HG02610 (cell line): ENCODE measurements at regions not wholly inside any gene's neighbourhood (a gene's known extent, or its start where the extent isn't known, plus 50 kb on each side); places are given as distances from the start of the nearest gene placed in this dataset.

Source experiments
- ATAC-seq: cut with Tn5 transposase; IDR thresholded peaks from one replicate; pipeline ENCODE4 v1.9.1; 2021; ENCODE audit warnings: mild to moderate bottlenecking, moderate library complexity; ENCODE audit not compliant: unreplicated experiment

DNA sequence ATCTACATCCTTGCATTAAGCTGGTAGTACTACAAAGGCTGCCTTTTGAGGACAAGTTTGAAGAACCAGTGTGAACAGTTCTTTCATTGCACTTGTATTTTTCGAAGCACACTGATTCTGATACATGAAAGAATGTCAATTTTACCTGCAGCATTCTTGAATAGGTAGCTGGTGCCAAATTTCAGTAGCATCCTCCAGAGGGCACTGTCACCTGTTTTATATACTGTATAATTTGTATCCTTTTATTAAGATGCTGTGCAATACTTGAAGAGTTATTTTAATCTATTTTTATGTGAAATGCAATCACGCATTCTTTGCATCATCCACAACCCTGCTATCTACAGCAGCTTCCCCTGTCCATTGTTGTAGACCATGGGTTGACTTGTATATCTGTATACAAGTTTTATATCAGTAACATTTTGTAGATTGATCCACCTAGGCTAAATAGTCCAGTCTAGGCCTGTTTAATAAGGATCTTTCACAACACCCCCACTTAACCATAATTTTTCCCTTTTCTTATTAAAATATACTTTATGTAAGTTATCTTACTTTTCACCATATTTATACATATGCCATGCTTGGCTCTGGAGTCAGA is 325.7 kb downstream of the PCDH7 start:
- no peak for ATAC-seq

DNA sequence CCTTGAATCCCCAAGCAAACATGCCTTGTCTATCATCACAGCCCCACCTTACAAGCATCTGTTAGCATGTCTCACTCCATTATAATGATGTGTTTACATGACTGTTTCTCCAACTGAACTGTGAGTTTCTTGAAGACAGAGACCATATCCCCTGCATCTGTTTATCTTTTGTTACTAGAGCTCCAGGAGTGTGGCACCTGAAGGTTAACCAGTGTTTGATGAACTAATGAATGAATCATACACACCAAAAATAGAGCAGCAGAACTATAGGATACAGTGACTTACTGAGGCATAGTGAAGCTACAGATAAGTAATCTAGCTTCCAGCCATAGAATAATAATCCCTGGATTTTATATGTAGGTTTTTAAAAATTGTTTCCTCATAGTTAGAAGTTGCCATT is 331.0 kb downstream of the PCDH7 start:
- ATAC-seq: no peak

DNA sequence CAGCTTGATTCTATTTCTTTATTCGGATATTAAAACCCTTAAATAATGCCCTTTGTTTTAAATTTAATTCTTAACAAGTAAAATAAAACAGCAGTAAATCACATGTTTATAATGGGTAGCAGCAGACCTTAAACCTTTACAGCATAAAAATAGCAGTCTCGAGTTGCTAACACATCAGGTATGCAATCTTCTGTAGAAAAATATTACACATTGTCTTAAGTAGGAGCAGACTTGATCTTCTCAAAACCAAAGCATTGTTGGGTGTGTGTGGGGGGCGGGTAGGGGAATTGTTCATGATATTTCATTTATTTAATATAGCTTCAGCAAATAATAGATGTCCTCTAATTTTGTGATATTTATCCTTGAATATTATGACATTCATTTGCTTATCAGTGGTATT is 331.4 kb downstream of the PCDH7 start:
- no peak for ATAC-seq

DNA sequence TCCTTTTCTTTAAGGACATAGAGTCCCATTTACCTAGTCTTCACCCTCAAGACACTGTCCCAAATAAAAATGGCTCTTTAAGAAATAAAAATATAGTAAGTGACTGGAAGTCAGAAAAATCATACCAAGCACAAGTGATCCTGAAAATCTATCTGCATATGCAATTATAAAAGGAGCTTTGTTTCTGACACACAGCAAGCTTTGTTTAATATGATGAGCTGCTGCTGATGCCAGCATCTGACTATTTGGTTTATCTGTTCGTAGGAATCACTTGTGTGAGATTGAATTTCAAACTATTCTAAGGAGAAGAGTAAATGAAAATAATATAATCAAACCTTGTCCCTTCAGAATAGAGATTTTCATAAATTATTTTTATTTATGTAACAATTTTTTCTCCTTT is 332.4 kb downstream of the PCDH7 start:
- no peak for ATAC-seq

DNA sequence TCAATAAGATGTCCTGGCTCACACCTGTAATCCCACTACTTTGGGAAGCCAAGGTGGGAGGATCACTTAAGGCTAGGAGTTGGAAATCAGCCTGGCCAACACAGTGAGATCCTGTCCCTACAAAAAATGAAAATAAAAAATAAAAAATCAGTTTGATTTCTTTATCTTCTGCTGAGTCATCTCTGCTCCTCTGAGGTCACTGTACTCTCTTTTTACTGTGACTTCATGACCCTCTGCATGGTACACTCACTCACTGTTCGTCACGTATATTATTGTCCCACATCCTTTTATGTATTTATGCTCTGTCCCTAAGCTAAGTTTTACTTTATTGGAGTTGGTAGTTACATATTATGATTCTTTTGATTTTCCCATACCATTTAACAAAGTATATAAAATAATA is 333.3 kb downstream of the PCDH7 start:
- no peak for ATAC-seq

DNA sequence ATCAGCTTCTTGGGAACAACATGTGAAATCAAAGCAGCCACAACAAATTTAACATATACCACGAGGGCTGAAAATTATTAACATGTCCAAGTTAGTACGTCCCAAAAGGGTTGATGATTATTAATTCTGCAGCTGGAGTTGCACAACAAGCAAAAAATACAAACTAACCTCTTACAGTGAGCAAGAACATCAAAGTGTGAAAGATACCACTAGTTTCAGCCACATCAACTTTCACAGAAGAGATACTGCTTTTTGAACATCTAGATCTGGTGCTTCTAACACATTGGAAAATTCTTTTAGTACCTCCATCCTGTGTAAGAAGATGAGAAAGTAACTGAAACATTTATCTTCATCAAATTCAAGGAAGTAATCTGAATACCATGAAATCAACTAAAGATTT is 334.1 kb downstream of the PCDH7 start:
- no peak for ATAC-seq

DNA sequence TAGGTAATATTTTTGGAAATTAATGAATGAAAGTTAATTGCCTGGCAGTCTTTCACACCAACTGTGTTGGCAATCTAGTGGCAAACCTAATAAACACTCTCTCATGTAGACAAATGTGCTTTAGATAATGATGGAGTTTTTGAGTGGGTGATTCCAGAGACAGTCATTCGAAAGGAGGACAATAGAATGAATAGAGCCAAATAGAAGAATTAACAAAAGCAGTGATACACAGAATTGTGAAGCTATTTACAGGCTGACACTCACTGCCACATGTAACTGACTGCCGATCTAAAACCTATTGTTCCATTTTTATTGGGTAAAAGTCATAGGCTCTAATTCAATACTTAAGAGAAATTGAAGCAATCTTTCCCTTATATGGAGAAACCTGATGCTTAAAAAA is 338.5 kb downstream of the PCDH7 start:
- ATAC-seq: no peak

DNA sequence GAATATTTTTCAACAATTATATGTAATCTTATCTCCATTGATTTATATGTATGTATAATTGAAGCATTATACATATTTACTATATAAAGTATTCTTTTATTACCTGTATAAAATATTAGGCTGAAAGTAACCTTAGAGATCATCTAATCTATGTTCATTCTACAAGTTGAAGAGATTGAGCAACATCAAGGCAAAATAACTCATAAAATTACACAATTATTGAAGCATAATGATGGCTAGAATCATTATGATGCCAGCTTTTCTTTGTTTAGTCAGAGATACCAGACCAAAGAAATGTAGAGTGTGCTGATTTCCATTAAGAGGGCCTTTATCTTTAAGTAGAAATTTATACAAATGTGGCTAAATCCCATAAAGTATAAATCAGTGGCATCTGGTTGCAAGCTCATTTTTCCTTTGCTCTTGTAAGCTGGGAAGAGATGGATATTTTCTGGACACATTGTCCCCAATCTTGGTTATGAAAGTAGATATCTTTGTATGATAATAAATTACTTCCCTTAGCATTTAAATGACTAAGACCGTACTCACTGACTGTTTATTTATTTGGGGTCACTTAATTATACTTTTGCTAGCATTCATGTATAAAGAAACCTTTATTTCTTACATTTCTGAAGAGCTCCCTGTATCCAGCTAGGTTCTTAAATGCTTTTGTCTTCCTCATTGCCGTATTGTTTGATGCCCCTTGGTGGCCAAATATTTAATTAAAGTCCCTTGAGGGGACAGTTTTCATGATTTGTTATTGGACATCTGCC is 339.8 kb downstream of the PCDH7 start:
- no peak for ATAC-seq

DNA sequence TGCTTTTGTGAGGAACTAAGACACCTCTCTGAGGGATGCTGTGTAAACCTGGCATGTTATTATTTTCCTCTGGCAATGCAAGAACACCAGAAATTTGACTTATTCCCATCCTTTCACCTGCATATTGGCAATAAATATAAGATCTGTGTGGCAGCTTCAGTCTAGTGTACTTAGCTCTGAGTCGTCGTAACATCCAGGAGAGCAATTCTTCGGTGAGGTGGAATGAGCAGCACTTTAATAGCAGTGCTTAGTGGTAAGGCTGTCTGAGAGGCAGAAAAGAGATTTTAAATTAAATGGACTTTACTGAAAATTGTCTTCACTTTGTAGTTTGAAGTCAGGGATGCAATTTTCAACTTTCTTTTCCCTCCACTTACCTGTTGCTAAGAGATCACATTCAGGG is 344.9 kb downstream of the PCDH7 start:
- ATAC-seq: no peak

DNA sequence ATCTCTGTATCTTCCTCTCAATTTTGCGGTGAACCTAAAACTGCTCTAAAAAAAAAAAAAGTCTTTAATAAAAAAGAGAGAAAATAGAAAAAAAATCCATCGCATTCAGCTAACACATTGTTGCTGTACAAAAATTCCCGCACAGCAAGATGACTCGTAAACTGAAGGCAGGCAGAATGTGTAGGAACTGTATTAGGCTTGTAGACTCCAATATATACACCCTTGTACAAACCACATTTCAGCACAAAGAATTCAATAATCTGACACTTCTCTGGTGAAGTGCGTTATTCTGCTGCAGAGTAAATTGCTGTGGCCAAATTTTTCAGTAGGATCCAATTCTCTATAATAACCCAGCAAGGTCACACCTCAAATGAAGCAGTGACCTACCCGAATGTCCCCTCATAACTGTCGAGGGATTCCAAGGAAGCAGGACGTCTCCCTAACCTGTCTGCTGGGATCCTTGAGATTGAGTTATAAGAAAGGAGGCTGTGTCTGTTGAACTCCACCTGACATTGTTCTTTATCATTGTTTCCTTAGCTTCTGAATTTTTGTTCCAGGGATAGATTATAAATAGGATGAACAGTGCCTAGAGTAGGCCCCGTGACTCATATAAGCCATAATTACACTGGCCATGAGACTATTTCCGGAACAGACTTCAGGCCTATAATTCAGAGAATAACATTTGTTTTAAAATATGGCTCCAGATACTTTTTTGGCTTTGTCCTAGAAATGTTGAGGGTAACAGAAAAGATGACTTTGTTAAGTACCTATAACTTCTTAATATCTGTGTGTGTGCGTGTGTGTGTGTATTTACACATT is 348.3 kb downstream of the PCDH7 start:
- no peak for ATAC-seq

DNA sequence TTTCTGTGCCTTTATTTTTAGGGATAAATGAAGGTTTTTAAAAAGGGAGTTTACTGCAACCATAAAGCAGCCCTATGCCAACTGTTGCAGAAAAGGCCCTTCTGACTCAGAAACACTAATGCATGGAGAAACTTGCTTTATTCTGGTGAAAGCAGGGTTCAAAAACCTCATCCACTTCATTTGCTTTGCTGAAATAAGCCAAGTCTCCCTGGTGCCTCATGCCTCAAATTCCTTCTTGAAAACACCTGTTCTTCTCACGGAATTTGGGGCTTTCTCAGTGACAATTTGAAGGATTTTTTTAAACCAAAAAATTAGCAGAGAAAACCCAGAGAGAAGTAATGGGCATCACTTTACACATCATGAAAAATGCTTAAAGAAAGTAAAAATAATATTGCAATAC is 349.0 kb downstream of the PCDH7 start:
- no peak for ATAC-seq

DNA sequence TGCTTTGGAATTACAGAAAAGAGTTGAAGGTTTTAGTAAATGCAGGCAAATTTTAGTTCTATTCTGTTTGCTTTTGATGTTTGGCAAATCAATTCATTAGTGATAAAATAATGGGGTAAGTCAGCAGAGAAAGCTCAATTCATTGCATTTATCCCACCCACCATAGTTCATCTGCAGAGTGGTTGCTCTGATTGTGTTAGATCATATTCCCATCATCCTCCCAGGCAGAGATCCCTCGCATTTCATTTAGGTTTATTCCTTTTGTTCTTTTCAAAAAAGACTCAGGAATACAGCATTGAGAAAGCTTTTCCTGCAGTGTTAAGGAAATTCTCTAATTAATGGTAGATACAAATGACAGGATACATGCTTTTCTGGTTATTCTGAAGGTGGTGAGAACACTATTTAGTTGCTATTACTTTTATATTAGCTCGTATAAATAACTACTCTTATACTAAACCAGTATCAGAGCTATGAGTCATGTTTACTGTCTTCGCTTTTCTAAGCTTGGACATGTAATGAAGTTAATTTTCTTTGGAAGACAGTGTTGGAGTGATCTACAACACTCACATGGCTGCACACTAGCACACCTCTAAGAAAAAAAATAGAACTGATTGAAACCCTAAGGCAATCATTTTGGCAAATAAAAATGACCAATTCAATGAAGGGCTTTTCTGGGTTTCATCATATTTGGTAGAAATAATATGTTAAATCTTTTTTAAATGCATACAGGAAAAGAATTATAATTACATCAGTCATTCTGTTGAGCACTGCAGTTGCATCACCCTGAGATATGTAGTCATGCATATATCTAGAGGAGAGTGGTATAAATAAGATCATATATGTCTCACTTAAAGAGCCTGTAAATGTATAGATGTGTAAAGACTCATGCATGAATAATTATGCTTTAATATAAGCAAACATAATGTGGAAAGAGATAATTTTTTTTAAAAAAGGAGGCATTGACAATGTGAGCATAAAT is 351.6 kb downstream of the PCDH7 start:
- ATAC-seq: no peak

DNA sequence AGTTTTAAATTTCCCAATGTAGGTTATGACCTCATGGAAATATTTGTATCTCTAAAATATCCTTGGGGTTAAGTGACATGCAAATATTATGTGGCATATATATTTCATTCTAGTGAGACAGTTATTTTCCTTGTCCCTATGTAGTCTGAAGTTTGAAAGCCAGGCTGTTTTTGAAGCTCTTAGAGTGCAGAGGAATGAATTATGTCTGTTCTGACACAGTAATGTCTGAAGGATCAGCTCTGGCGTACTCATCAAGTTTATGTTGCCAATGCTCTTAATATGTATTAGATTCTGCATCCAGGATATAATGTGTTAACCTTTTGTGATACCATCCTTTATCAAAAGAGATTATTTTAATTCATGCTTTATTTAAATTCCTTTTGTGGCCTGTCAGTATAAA is 355.8 kb downstream of the PCDH7 start:
- ATAC-seq: no peak

DNA sequence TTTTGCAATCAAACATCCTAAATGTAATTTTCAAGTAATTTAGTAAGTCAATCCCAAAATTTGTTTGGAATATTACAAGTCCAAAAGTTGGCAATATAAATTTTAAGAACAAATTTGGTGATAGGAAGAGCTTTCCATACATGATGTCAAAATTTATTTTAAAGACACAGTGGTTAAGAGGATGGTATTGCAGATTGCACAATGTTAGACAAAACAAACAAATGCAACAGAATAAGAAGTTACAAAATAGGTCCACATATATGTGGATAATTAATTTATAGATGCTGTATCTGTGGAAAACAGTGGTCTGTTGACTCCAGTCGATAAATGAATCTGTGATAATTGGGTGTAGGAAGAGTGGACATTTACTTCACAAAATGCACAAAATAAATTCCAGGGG is 358.5 kb downstream of the PCDH7 start:
- ATAC-seq: no peak

DNA sequence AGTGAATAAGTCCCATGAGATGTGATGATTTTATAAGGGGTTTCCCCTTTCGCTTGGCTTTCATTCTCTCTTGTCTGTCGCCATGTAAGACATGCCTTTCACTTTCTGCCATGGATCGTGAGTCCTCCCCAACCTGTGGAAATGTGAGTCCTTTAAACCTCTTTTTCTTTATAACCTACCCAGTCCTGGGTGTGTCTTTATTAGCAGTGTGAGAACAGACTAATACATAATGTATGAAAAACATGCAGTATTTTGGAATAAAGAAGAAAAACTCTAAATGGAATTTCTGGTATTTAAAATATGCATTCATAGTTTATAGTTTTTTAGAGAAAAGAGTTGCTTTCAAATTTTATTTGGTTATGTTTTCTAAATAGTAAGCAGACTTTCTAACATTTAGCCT is 360.7 kb downstream of the PCDH7 start:
- ATAC-seq: no peak

DNA sequence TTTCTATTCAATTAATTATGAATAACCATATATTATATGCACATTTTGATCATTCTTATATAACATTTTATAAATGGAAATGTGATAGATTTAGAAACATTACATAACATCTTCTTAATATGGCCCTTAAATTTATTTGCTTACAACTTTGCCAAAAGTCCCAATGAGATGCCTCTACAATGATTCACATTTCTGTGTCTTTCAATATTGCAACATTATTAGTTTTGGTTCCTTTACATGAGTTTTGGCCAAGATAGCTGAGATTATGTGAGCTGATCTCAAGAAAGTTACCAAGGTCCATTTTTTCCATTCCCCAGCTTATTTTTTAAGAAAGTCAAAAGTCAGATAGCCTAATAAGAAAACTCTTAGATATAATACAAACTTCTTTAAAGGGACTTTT is 361.2 kb downstream of the PCDH7 start:
- no peak for ATAC-seq

DNA sequence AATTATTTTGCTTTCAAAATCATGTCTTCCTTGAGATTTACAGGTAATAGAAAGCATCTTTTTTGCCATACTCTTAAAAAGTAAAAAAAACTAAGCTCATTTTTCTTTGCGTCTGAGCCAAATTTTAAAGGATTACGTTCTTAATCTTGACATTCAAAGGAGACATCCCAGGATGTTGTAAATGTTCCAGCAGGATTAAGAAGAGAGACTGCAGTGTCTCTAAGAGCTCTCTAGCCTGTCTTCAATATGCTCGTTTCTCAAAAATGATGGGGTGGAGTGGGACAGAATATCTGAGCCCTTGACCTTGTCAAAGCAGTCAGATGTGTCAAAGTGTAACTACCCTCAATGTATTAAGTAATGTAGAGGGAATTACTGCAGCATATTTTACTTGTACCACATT is 363.3 kb downstream of the PCDH7 start:
- ATAC-seq: no peak

DNA sequence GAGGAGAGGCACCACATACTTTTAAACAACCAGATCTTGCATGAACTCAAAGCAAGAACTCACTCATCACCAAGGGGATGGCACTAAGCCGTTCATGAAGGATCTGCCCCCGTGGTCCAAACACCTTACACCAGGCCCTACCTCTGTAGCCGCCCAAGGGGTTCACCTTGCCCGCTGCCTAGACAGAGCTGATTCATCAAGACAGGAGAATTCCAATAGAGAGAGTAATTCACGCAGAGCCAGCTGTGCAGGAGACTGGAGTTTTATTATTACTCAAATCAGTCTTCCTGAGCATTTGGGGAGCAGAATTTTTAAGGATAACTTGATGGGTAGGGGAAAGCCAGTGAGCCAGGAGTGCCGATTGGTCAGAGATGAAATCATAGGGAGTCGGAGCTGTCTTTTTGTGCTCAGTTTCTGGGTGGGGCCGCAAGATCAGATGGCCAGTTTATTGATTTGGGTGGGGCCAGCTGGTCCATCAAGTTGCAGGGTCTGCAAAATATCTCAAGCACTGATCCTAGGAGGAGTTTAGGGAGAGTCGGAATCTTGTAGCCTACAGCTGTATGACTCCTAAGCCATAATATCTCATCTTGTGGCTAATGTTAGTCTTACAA is 364.7 kb downstream of the PCDH7 start:
- no peak for ATAC-seq

DNA sequence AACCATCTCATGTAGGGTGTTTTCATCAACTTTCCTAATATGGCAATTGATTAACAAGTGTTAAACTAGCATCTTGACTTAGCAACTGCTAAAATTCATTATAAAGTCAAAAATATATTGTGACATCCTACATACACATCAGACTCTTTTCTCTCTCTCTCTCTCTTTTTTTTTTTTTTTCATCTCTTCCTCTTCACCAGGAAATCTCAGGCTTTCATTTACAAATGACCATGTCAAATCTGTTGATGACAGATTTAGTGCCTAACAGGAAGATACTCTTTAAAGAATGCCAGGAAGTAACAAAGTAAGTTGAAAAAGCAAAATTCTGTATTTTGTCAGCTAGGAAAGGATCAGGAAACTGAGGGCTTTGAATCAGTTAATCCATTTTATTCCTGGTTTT is 365.5 kb downstream of the PCDH7 start:
- no peak for ATAC-seq

DNA sequence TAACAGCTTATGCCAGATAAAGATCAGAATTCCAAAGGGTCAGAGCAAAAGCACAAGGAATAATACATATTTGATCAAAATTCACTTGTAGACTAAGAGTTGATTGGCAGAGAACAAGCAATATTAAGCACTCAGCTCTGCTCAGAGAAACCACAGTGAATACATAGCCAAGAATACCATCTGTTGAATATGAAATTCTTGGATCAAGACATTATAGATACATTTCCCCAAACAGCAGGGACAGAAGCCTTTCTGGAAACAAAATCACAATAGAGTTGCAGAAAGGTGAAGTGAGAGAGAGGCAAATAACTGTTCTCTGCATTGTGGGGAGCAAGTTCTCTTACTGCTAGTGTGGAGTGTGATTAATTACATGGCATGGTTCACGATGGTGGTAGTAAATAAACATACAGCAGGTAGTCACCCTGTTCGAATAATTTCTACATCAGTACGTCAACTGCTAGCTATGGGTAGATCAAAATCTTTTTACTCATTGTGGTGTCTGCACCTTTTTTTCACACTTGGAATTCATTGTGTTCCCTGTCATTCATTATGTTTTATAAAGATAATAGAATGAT is 366.7 kb downstream of the PCDH7 start:
- ATAC-seq: no peak
